ENCODE measurements at regions not wholly inside any gene's neighbourhood (a gene's known extent, or its start where the extent isn't known, plus 50 kb on each side); places are given as distances from the start of the nearest gene placed in this dataset.

GRCh38 chr13:90008707-90009149, 1338.8 kb upstream of the MIR17HG start:
- TF ChIP-seq CTCF (IDR thresholded peaks at IDR 0.05) (no peak), POLR2A (IDR thresholded peaks at IDR 0.05) (no peak), POLR2AphosphoS5 (IDR thresholded peaks at IDR 0.05) (no peak)

Measured in prostate gland (tissue), 2 donors.